H4 (cell line): ENCODE measurements at regions not wholly inside any gene's neighbourhood (a gene's known extent, or its start where the extent isn't known, plus 50 kb on each side); places are given as distances from the start of the nearest gene placed in this dataset.
"Not testable (repeated sequence)": the region's sequence is repeated elsewhere in the genome, so short reads cannot be mapped to it uniquely, and the experiment has no call there.

Experiments used
- DNase-seq: peaks from one replicate; pipeline ENCODE4 v3.0.0-alpha.2; 2015; ENCODE audit warnings: low spot score

- DNase-seq = peak; percentile 10
Measured at GRCh38 chr12:11446372-11446771, 51.0 kb upstream of the PRB2 start.

- no peak for DNase-seq
Measured at GRCh38 chr12:11457996-11458645, 62.8 kb upstream of the PRB2 start.

- no peak for DNase-seq
Measured at GRCh38 chr12:11460343-11461023, 65.1 kb upstream of the PRB2 start.

GRCh38 chr12:11461433-11461832 is 66.1 kb upstream of the PRB2 start:
- no peak for DNase-seq

GRCh38 chr12:11477110-11477509 is 81.7 kb upstream of the PRB2 start:
- DNase-seq = no peak

- DNase-seq = peak; percentile 17
Measured at GRCh38 chr12:11482955-11483354, 87.6 kb upstream of the PRB2 start.

- DNase-seq = peak; percentile 91
Measured at GRCh38 chr12:11486623-11487444, 91.5 kb upstream of the PRB2 start.

- no peak for DNase-seq
Measured at GRCh38 chr12:11496157-11496851, 100.9 kb upstream of the PRB2 start.

- DNase-seq = no peak
Measured at GRCh38 chr12:11497438-11497837, 102.1 kb upstream of the PRB2 start.

GRCh38 chr12:11497995-11498394 is 102.6 kb upstream of the PRB2 start:
- no peak for DNase-seq

- not testable (repeated sequence) for DNase-seq
Measured at GRCh38 chr12:11498574-11498973, 103.2 kb upstream of the PRB2 start.

- no peak for DNase-seq
Measured at GRCh38 chr12:11499806-11500187, 104.4 kb upstream of the PRB2 start.

GRCh38 chr12:11500188-11500860 is 105.0 kb upstream of the PRB2 start:
- DNase-seq = peak; percentile 50

GRCh38 chr12:11500861-11501230 is 105.5 kb upstream of the PRB2 start:
- no peak for DNase-seq

GRCh38 chr12:11508699-11509098 is 113.3 kb upstream of the PRB2 start:
- no peak for DNase-seq

- DNase-seq = no peak
Measured at GRCh38 chr12:11509326-11509725, 114.0 kb upstream of the PRB2 start.

- no peak for DNase-seq
Measured at GRCh38 chr12:11510671-11511070, 115.3 kb upstream of the PRB2 start.

GRCh38 chr12:11513288-11513687 is 117.9 kb upstream of the PRB2 start:
- DNase-seq = peak; percentile 27

- no peak for DNase-seq
Measured at GRCh38 chr12:11517080-11517479, 121.7 kb upstream of the PRB2 start.

GRCh38 chr12:11524446-11524845 is 125.0 kb upstream of the ETV6 start:
- no peak for DNase-seq

GRCh38 chr12:11534064-11534463 is 115.4 kb upstream of the ETV6 start:
- DNase-seq = no peak

- DNase-seq = no peak
Measured at GRCh38 chr12:11535127-11535526, 114.3 kb upstream of the ETV6 start.
